A673 (cell line): ENCODE measurements at regions not wholly inside any gene's neighbourhood (a gene's known extent, or its start where the extent isn't known, plus 50 kb on each side); places are given as distances from the start of the nearest gene placed in this dataset.
"Not testable (repeated sequence)": the region's sequence is repeated elsewhere in the genome, so short reads cannot be mapped to it uniquely, and the experiment has no call there.

ENCODE experiments used
- BruUV-seq: library from RNA; stranded (reverse); fragments of 400-500 nt; replicated peaks from 2 replicates; lab custom pipeline; 2021; lab: Mats Ljungman, UMichigan
- CTCF ChIA-PET: fragments of 300-600 bp; sonication (Branson Sonifier 250); formaldehyde crosslinking; loops from one replicate; lab custom pipeline; 2022; ENCODE audit warnings: antibody characterized with exemption; lab: Charles Lee
- POLR2A ChIA-PET: fragments of 300-600 bp; sonication (Branson Sonifier 250); formaldehyde crosslinking; loops from one replicate; lab custom pipeline; 2022; ENCODE audit warnings: antibody characterized with exemption; ENCODE audit not compliant: low non-redundant PET; lab: Charles Lee
- DNase-seq: peaks from one replicate; pipeline ENCODE4 v3.0.0-alpha.2; 2015; ENCODE audit warnings: low spot score
- H3K27ac ChIP-seq: fragments of 200-600 bp; sonication (generic); 2 replicates; pipeline ENCODE4 v1.5.1; 2016; ENCODE audit warnings: mixed run types, low read depth, mild to moderate bottlenecking, mixed read lengths, antibody characterized with exemption, low read length; ENCODE audit not compliant: poor library complexity, severe bottlenecking
- H3K27me3 ChIP-seq: fragments of 200-600 bp; sonication (generic); replicated peaks from 2 replicates; pipeline ENCODE4 v1.6.1; 2017; ENCODE audit warnings: mixed run types, low read depth, mild to moderate bottlenecking, mixed read lengths, antibody characterized with exemption, low read length; ENCODE audit not compliant: insufficient read depth, poor library complexity
- H3K36me3 ChIP-seq: fragments of 200-600 bp; sonication (generic); 2 replicates; pipeline ENCODE4 v1.6.1; 2016; ENCODE audit warnings: mixed run types, mild to moderate bottlenecking, mixed read lengths, antibody characterized with exemption, low read length; ENCODE audit not compliant: insufficient read depth, poor library complexity, severe bottlenecking
- H3K4me1 ChIP-seq: fragments of 200-600 bp; sonication (generic); 2 replicates; pipeline ENCODE4 v1.6.1; 2017; ENCODE audit warnings: mixed run types, mild to moderate bottlenecking, mixed read lengths, antibody characterized with exemption, low read length; ENCODE audit not compliant: insufficient read depth, poor library complexity, severe bottlenecking
- H3K4me3 ChIP-seq: fragments of 200-600 bp; sonication (generic); 2 replicates; pipeline ENCODE4 v1.5.1; 2016; ENCODE audit warnings: low read depth, mixed run types, mild to moderate bottlenecking, mixed read lengths, low read length; ENCODE audit not compliant: poor library complexity, severe bottlenecking
- H3K9me3 ChIP-seq: fragments of 200-600 bp; sonication (generic); 2 replicates; pipeline ENCODE4 v1.6.1; 2016; ENCODE audit warnings: mixed run types, low read depth, mild to moderate bottlenecking, mixed read lengths, antibody characterized with exemption, low read length; ENCODE audit not compliant: poor library complexity, severe bottlenecking
- EZH2 ChIP-seq: fragments of 200-600 bp; sonication (generic); IDR thresholded peaks from 2 replicates; pipeline ENCODE4 v1.6.1; 2017; ENCODE audit warnings: borderline replicate concordance, low read depth, mild to moderate bottlenecking, mixed read lengths, antibody characterized with exemption, low read length; ENCODE audit not compliant: poor library complexity, severe bottlenecking
- intact Hi-C: fragments of 100-400 bp; cut with micrococcal nuclease; formaldehyde crosslinking; loops from one replicate; pipeline ENCODE4 v1.10.0; 2022; ENCODE audit not compliant: unreplicated experiment
- TF ChIP-seq, protein P1 (sequence below): fragments of 300-800, 200-600 bp; sonication (generic); conservative IDR thresholded peaks from 2 replicates; pipeline ENCODE4 v1.5.1; 2017; ENCODE audit warnings: low read depth, mild to moderate bottlenecking, antibody characterized with exemption, low read length, moderate library complexity, mixed read lengths

- POLR2A ChIA-PET = no interaction called here
Measured at GRCh38 chr3:75320369-75320768, 343.8 kb upstream of the FRG2C start.

DNA sequence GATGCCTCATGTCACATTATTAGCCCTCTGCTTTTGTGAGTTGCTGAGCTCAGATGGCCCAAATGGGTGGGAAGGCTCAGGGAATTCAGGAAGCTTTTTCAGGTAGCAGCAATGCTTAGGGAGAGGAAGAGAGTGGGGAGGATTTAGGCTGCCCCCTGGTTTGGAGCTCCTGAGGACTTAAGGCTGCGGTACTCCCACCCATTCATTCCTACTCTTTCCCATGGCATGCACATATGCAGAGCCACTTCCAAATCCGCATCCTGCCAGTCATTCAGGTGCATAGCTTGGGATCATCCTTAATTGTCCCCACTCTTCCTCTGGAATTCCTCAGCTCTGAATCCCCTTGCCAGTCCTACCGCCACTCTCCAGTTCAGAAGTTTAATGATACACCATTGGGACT is 343.1 kb upstream of the FRG2C start:
- no TSS peak for BruUV-seq
- ChIA-PET POLR2A (no interaction called here), CTCF (no interaction called here)
- Histone ChIP-seq H3K27me3 (no peaks in the 10 kb centered on the region), H3K4me1 (no peaks in the 10 kb centered on the region), H3K4me3 (no peak overlapping the region), H3K27ac (no peak overlapping the region), H3K36me3 (no peaks in the 10 kb centered on the region), H3K9me3 (no peaks in the 10 kb centered on the region)
- TF ChIP-seq EZH2 = no peak
- TF ChIP-seq, protein P1, sequence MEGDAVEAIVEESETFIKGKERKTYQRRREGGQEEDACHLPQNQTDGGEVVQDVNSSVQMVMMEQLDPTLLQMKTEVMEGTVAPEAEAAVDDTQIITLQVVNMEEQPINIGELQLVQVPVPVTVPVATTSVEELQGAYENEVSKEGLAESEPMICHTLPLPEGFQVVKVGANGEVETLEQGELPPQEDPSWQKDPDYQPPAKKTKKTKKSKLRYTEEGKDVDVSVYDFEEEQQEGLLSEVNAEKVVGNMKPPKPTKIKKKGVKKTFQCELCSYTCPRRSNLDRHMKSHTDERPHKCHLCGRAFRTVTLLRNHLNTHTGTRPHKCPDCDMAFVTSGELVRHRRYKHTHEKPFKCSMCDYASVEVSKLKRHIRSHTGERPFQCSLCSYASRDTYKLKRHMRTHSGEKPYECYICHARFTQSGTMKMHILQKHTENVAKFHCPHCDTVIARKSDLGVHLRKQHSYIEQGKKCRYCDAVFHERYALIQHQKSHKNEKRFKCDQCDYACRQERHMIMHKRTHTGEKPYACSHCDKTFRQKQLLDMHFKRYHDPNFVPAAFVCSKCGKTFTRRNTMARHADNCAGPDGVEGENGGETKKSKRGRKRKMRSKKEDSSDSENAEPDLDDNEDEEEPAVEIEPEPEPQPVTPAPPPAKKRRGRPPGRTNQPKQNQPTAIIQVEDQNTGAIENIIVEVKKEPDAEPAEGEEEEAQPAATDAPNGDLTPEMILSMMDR = no peak
- DNase-seq = no peak
- intact Hi-C loops = no loop called here

More at GRCh38 chr3:75320369-75320768, 343.8 kb upstream of the FRG2C start:
- CTCF ChIA-PET = no interaction called here
- no peaks in the 10 kb centered on the region for H3K4me1 ChIP-seq
- no peaks in the 10 kb centered on the region for H3K27me3 ChIP-seq
- no peak for DNase-seq
- H3K4me3 ChIP-seq = no peak overlapping the region
- H3K36me3 ChIP-seq = no peaks in the 10 kb centered on the region
- intact Hi-C loops = no loop called here
- BruUV-seq = no TSS peak
- no peaks in the 10 kb centered on the region for H3K9me3 ChIP-seq
- TF ChIP-seq, protein P1 = no peak
- no peak for TF ChIP-seq EZH2
- no peak overlapping the region for H3K27ac ChIP-seq

DNA sequence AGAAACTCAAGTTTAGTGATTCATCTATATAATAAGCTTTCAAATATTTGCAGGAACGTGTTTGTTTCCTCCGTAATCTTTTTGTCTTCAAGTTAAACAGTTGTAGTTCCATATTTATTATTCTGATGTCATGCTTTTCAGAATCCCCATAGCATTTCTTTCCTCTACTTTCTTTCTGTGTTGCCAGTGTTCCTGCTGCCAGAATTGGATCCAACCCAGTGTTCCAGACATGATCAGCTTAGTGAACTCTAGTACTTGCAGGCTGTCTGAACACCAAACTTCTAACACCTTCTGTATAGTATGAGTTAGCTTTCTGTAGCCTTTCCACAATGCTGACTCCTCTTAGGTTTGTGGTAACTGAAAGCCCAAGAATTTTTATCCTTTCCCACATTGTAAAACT is 340.2 kb upstream of the FRG2C start:
- H3K4me1 ChIP-seq, H3K4me3 ChIP-seq, H3K27ac ChIP-seq, H3K27me3 ChIP-seq, DNase-seq, BruUV-seq, intact Hi-C loops, CTCF ChIA-PET, H3K36me3 ChIP-seq, H3K9me3 ChIP-seq, POLR2A ChIA-PET: not testable (repeated sequence)

GRCh38 chr3:75325716-75326115 is 338.4 kb upstream of the FRG2C start:
- no peaks in the 10 kb centered on the region for H3K36me3 ChIP-seq
- no peak overlapping the region for H3K27ac ChIP-seq
- H3K4me3 ChIP-seq = no peak overlapping the region
- TF ChIP-seq, protein P1 = no peak
- no peak for TF ChIP-seq EZH2
- H3K4me1 ChIP-seq = no peaks in the 10 kb centered on the region
- BruUV-seq = no TSS peak
- ChIA-PET POLR2A (no interaction called here), CTCF (no interaction called here)
- no peaks in the 10 kb centered on the region for H3K9me3 ChIP-seq
- H3K27me3 ChIP-seq = no peaks in the 10 kb centered on the region
- intact Hi-C loops = no loop called here
- no peak for DNase-seq
